ENCODE measurements at regions not wholly inside any gene's neighbourhood (a gene's known extent, or its start where the extent isn't known, plus 50 kb on each side); places are given as distances from the start of the nearest gene placed in this dataset.

GRCh38 chr7:125468855-125469174, 539.2 kb upstream of the POT1 start:
- no peak for TF ChIP-seq EZH2 (IDR thresholded peaks at IDR 0.05; ENCODE audit: borderline replicate concordance, low read length)
- TF ChIP-seq, protein P1, sequence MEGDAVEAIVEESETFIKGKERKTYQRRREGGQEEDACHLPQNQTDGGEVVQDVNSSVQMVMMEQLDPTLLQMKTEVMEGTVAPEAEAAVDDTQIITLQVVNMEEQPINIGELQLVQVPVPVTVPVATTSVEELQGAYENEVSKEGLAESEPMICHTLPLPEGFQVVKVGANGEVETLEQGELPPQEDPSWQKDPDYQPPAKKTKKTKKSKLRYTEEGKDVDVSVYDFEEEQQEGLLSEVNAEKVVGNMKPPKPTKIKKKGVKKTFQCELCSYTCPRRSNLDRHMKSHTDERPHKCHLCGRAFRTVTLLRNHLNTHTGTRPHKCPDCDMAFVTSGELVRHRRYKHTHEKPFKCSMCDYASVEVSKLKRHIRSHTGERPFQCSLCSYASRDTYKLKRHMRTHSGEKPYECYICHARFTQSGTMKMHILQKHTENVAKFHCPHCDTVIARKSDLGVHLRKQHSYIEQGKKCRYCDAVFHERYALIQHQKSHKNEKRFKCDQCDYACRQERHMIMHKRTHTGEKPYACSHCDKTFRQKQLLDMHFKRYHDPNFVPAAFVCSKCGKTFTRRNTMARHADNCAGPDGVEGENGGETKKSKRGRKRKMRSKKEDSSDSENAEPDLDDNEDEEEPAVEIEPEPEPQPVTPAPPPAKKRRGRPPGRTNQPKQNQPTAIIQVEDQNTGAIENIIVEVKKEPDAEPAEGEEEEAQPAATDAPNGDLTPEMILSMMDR (conservative IDR thresholded peaks at IDR 0.05 in 1 of 2, IDR thresholded peaks at IDR 0.05 in 1 of 2; ENCODE audit: extremely low read depth in 1 of 2, insufficient read depth in 1 of 2, low read depth in 1 of 2, low read length in 2 of 2): no peak
